Esophagus muscularis mucosa (tissue), 2 donors: ENCODE measurements at regions not wholly inside any gene's neighbourhood (a gene's known extent, or its start where the extent isn't known, plus 50 kb on each side); places are given as distances from the start of the nearest gene placed in this dataset.

Experiments
- POLR2A ChIP-seq: fragments of 450-650 bp; IDR thresholded peaks from one replicate; pipeline ENCODE4 v1.6.1; 2017; ENCODE audit warnings: antibody characterized with exemption, moderate library complexity, mild to moderate bottlenecking, low read depth
- POLR2AphosphoS5 ChIP-seq, 2 donors: sonication (generic); formaldehyde crosslinking; IDR thresholded peaks; one replicate each; pipeline ENCODE4 v1.6.1; 2017; ENCODE audit warnings: antibody characterized with exemption in 2 of 2

- TF ChIP-seq POLR2AphosphoS5 (IDR thresholded peaks at IDR 0.05) (no peak), POLR2A (no peak)
These were observed 74.8 kb upstream of the MAGI1 start for GRCh38 chr3:66113542-66113941.
